SJCRH30 (cell line): ENCODE measurements at regions not wholly inside any gene's neighbourhood (a gene's known extent, or its start where the extent isn't known, plus 50 kb on each side); places are given as distances from the start of the nearest gene placed in this dataset.
"Not testable (repeated sequence)": the region's sequence is repeated elsewhere in the genome, so short reads cannot be mapped to it uniquely, and the experiment has no call there.

Source experiments
- DNase-seq, 2 experiments: peaks; one replicate each; pipeline ENCODE4 v3.0.0-alpha.2; 2015 to 2020
- H3K27ac ChIP-seq: fragments of 250-450 bp; sonication (Bioruptor Pico); 2 replicates; pipeline ENCODE4 v1.5.1; 2020; ENCODE audit warnings: mild to moderate bottlenecking, moderate library complexity
- H3K27me3 ChIP-seq: fragments of 250-450 bp; sonication (Bioruptor Pico); 2 replicates; pipeline ENCODE4 v1.5.1; 2020; ENCODE audit warnings: mild to moderate bottlenecking, moderate library complexity
- H3K36me3 ChIP-seq: fragments of 250-450 bp; sonication (Bioruptor Pico); 2 replicates; pipeline ENCODE4 v1.5.1; 2020; ENCODE audit warnings: mild to moderate bottlenecking, moderate library complexity
- H3K4me1 ChIP-seq: fragments of 250-450 bp; sonication (Bioruptor Pico); 2 replicates; pipeline ENCODE4 v1.5.1; 2020; ENCODE audit warnings: mild to moderate bottlenecking, moderate library complexity
- H3K4me3 ChIP-seq: fragments of 250-450 bp; sonication (Bioruptor Pico); 2 replicates; pipeline ENCODE4 v1.5.1; 2020; ENCODE audit warnings: mild to moderate bottlenecking, moderate library complexity
- H3K9me3 ChIP-seq: fragments of 250-450 bp; sonication (Bioruptor Pico); replicated peaks from 2 replicates; pipeline ENCODE4 v1.5.1; 2020; ENCODE audit warnings: mild to moderate bottlenecking, moderate library complexity

GRCh38 chr21:33971492-33972013, 55.9 kb upstream of the ATP5PO start:
- Histone ChIP-seq H3K4me1 (peaks cover 21% of the 10 kb centered on the region), H3K27ac (no peak overlapping the region), H3K9me3 (no peaks in the 10 kb centered on the region), H3K4me3 (no peak overlapping the region), H3K27me3 (no peaks in the 10 kb centered on the region), H3K36me3 (no peaks in the 10 kb centered on the region)
- DNase-seq, result no peak

- H3K27me3 ChIP-seq, result no peaks in the 10 kb centered on the region
- H3K27ac ChIP-seq, result no peak overlapping the region
- DNase-seq, result no peak
- peaks cover 7% of the 10 kb centered on the region; the same call in 1 of the 2 replicates for H3K4me1 ChIP-seq
- H3K4me3 ChIP-seq, result no peak overlapping the region
- H3K9me3 ChIP-seq, result no peaks in the 10 kb centered on the region
- H3K36me3 ChIP-seq, result no peaks in the 10 kb centered on the region
Measured at GRCh38 chr21:33969581-33969980, 54.0 kb upstream of the ATP5PO start.

- no peak for DNase-seq
- no peaks in the 10 kb centered on the region for H3K9me3 ChIP-seq
- no peak overlapping the region for H3K27ac ChIP-seq
- H3K4me3 ChIP-seq, result no peak overlapping the region
- peaks cover 7% of the 10 kb centered on the region; the same call in 1 of the 2 replicates for H3K4me1 ChIP-seq
- no peaks in the 10 kb centered on the region for H3K36me3 ChIP-seq
- H3K27me3 ChIP-seq, result no peaks in the 10 kb centered on the region
Measured at GRCh38 chr21:33968995-33969348, 53.4 kb upstream of the ATP5PO start.

GRCh38 chr21:33968080-33968994, 52.7 kb upstream of the ATP5PO start:
- DNase-seq, result peak; percentile 51 to 67
- H3K36me3 ChIP-seq, result no peaks in the 10 kb centered on the region
- peaks cover 7% of the 10 kb centered on the region; the same call in 1 of the 2 replicates for H3K4me1 ChIP-seq
- H3K9me3 ChIP-seq, result no peaks in the 10 kb centered on the region
- no peaks in the 10 kb centered on the region for H3K27me3 ChIP-seq
- H3K4me3 ChIP-seq, result peak overlapping the region; percentile 31
- H3K27ac ChIP-seq, result no peak overlapping the region

GRCh38 chr21:33967086-33967571, 51.5 kb upstream of the ATP5PO start:
- no peak for DNase-seq
- Histone ChIP-seq H3K4me1 (peaks cover 7% of the 10 kb centered on the region; the same call in 1 of the 2 replicates), H3K4me3 (no peak overlapping the region), H3K9me3 (no peaks in the 10 kb centered on the region), H3K36me3 (no peaks in the 10 kb centered on the region), H3K27ac (no peak overlapping the region), H3K27me3 (no peaks in the 10 kb centered on the region)

- H3K4me1 ChIP-seq, result peaks cover 7% of the 10 kb centered on the region; the same call in 1 of the 2 replicates
- no peaks in the 10 kb centered on the region for H3K36me3 ChIP-seq
- no peak for DNase-seq
- H3K9me3 ChIP-seq, result no peaks in the 10 kb centered on the region
- H3K4me3 ChIP-seq, result no peak overlapping the region
- no peaks in the 10 kb centered on the region for H3K27me3 ChIP-seq
- H3K27ac ChIP-seq, result no peak overlapping the region
Measured at GRCh38 chr21:33966324-33966949, 50.8 kb upstream of the ATP5PO start.

- H3K9me3 ChIP-seq, H3K27ac ChIP-seq, H3K27me3 ChIP-seq, H3K4me3 ChIP-seq, H3K4me1 ChIP-seq, DNase-seq, H3K36me3 ChIP-seq: not testable (repeated sequence)
Measured at GRCh38 chr21:33965662-33966061, 50.1 kb upstream of the ATP5PO start.
